PC-9 (cell line): ENCODE measurements at regions not wholly inside any gene's neighbourhood (a gene's known extent, or its start where the extent isn't known, plus 50 kb on each side); places are given as distances from the start of the nearest gene placed in this dataset.
A peak's percentile ranks its signal among the peaks of the same experiment; 100 is the strongest.
"Not testable (repeated sequence)": the region's sequence is repeated elsewhere in the genome, so short reads cannot be mapped to it uniquely, and the experiment has no call there.

Source experiments
- CTCF ChIP-seq: fragments of 200-600 bp; sonication (generic); conservative IDR thresholded peaks from 2 replicates; pipeline ENCODE4 v1.6.1; 2017; ENCODE audit warnings: mixed run types, antibody characterized with exemption, mild to moderate bottlenecking, moderate library complexity
- EZH2 ChIP-seq: fragments of 200-600 bp; sonication (generic); IDR thresholded peaks from 2 replicates; pipeline ENCODE4 v1.8.0; 2017; ENCODE audit warnings: antibody characterized with exemption, low read depth

- TF ChIP-seq CTCF = peak; percentile 67
- TF ChIP-seq EZH2 = not testable (repeated sequence)
These were observed 50.5 kb upstream of the CCL21 start for GRCh38 chr9:34760196-34761040.
